Fibroblast of skin of scalp (primary cell): ENCODE measurements at regions not wholly inside any gene's neighbourhood (a gene's known extent, or its start where the extent isn't known, plus 50 kb on each side); places are given as distances from the start of the nearest gene placed in this dataset.
"Not testable (repeated sequence)": the region's sequence is repeated elsewhere in the genome, so short reads cannot be mapped to it uniquely, and the experiment has no call there.

Experiments
- DNase-seq: peaks from one replicate; pipeline ENCODE4 v3.0.0-alpha.2; 2013

DNA sequence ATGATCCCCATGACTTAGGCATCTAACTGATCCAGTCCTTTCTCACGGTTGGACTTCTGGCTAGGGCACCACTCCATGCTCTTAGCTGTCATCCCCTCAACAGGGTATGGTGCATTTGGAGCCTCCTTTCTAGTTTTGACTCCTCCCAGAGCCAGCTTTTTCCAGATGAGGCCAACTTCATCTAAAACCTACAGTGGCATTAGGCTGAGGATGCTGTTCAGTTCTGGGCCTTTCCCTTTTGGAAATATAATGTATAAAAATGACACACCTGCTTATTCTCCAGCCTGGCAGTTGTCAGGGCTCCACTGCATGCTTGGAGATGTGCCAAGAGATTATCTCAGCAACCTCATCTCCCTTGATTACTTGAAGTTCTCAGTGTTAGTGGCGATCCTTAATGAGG is 239.7 kb downstream of the EMP1 start:
- DNase-seq, result no peak

DNA sequence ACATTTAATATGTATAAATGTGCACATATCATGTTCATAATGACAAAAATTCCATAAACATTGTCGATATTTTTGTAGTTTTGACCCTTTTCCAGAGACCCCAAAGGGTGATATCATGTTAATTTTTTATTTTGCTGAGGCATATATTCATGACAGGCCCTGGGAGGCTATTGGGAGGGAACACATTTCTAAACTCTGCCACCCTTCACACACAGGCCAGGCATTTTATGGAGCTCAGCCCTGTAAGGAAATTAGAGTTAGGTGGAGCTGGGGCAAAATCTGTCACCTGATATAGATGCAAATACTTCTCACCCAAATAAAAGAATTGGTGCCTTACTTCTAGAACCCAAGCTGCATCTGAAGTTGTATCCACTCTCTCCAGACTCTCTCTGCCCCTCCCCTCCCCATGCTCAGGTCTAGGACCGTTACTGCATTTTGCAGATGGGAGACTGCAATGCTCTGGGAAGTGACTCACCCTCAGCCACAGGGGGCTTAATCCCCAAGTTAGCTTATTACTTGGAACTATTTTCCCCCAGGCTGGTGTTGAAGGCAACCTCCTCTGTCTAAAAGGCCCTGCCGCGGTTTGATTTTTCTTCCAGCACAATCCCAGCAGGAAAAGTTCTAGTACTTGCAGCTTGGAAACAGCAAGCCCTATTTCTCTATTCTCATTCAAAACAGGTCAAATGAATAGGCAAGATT is 238.9 kb downstream of the EMP1 start:
- DNase-seq, result peak; percentile 84

DNA sequence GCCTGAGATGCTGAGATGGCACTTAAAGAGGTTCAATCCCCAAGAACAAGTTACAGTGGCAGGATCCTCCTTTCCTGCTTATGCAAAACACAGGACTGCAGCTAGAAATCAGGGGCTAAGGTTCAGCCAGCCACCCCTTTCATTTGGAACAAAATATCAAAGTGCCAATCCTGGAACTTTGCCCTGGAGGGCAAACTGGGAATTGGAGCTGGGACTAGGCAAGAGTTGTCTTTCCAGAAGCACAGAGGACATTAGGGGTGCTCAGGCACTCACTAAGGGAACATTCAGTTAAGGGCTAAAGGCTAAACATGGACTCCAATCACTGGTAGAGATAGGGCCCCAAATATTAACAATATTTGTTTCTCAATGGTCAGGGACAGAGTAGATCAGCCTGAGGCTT is 237.2 kb downstream of the EMP1 start:
- DNase-seq, result no peak

- no peak for DNase-seq
These were observed 234.5 kb downstream of the EMP1 start for GRCh38 chr12:13431041-13431440.

DNA sequence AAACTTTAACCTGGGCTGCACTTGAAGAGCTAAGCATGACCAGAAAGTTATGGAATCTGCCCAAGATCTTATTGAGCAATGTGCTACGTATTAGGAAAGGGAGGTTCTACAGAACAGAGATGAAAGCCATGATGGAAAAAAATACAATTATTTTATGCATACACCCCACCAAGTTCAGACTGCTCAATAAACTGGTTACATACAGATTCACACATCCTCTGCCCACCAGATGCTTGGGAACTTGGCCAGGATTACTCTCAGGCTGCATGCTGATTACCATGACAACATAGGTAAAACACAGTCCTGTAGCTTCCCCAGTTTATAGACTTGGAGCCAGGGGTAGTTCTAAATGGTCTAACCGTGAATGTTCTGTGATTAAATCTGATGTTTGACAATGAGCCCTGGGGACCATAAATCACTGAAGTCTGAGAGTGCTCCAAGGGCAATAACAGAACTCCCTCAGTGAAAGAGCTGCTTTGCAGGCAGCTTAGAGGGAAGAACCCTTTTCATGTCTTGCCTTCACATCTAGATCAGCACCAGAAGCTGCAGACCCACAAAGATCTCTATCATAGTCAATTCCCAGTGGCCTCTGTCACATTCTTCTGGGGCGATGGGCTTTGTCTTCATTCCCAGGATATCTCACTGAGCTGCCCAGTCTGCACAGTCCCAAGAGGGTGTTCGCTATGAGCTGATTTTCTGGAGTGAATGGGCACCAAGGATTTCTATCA is 232.2 kb downstream of the EMP1 start:
- DNase-seq, result peak; percentile 49

GRCh38 chr12:13425766-13426165 is 229.2 kb downstream of the EMP1 start:
- peak; percentile 93 for DNase-seq

DNA sequence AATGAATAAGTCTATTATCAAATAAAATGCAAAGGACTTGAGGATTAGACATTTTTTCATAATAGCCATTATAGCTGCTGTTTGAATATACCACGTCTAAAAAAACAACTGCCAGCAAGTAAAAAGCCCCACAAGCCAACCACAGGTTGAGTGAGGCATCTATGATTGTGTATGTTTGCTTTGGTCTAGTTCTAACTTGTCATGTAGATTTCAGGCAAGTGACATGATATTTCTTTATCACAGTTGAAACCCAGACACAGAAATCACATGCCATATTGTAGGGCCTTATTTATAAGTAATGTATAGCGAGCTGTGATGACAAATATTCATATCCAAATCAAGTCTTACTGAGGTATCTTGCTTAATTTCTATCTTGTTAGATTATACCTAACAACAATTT is 225.8 kb downstream of the EMP1 start:
- no peak for DNase-seq

- DNase-seq, result no peak
These were observed 221.0 kb downstream of the EMP1 start for GRCh38 chr12:13417516-13417915.

DNA sequence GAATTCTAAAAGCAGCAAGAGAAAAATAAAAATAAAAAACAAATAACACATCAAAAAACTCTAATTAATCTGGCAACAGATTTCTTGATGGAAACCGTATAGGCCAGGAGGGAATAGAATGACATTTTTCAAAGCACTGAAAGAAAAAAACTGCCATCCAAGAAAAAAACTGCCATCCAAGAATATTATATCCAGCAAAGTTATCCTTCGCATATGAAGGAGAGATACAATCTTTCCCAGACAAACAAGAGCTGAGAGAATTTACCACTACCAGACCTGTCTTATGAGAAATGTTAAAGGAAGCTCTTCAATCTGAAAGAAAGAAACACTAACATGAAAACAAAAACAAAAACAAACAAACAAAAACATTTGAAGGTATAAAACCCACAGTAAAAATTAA is 214.8 kb downstream of the EMP1 start:
- no peak for DNase-seq

DNA sequence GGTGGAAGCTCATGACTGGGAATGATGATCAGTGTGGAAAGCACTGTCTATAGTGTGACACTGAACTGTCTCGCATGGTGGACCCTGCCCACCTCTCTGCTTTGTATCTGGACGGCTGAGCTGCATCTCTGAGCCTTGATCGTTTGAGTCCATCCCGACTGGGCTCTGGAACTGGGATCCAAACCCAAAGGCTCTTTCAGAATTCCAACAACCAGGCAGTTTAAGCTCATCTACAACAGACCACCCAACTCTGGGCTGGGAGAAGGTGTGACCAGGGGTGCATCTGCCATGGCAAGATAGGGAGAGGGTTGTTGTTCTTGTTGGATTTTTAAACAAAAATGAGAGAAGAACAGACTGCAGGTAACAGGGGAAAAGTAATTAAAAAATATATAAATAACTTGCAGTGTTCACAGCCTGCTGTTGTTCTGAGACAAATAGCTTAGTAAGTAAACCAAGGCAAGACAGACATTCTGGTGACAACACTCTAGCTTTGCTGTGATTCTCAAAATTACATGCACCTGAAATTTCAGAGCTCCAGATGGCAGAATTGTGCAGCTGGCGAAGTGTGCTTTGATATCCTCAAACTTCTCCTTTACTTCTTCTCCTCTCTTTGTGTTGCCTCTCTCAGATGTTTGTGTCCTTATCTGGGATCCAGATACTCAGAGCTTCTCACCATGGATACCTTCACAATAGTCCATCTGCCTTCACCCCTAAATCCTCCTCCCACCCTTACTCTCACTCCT is 209.6 kb downstream of the EMP1 start:
- DNase-seq, result no peak

GRCh38 chr12:13404631-13405473 is 208.3 kb downstream of the EMP1 start:
- DNase-seq, result no peak

- no peak for DNase-seq
These were observed 207.6 kb downstream of the EMP1 start for GRCh38 chr12:13404111-13404628.

DNA sequence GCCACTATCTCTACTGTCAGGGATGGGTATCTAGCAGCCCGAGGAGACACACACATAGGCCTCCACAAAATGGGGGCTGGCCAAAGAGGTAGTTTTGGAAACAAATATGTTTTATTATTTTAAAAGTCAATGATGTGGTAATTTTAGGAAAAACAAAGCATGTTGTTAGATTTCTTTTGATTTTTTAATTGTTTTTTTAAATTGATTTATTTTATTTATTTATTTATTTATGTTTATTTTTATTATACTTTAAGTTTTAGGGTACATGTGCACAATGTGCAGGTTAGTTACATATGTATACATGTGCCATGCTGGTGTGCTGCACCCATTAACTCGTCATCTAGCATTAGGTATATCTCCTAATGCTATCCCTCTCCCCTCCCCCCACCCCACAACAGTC is 194.8 kb downstream of the EMP1 start:
- DNase-seq, result not testable (repeated sequence)

DNA sequence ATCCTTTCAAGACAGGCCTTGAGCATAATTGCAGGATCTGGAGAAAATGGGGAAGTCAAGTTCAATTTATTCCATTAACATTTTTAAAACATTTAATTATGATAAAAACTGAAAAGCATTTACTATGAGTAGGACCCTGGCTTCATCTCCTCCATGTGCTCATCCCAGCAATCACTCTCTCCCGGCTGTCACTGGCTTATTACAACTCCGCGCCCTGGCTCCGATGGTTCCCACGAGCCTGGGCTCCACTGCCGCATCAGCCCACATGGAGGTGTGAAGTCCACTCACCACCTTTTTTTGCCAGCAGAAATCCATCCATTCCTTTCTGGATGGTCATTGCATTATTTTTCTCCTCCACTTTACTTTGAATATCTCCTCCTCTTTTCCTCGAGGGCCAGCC is 194.4 kb downstream of the EMP1 start:
- DNase-seq, result no peak

GRCh38 chr12:13390381-13390861 is 193.9 kb downstream of the EMP1 start:
- peak; percentile 18 for DNase-seq

DNA sequence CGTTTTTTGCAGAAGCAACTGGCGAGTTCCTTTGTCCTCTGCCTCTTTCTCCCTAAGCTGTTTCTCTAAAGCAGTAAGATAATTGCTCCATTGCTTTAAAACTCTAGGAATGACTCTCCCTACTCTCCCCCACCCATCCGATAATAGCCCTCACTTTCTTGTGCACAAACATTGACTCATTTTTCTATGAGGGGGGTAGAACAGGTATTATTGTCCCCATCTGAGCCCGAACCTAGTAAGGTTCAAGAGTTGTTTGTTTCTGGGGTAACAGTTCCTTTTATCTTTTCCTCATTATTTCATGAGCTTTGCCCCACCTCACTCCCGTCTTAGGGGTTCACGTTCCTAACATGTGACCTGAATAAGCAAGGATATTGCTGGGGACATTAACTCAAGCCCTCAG is 190.6 kb downstream of the EMP1 start:
- no peak for DNase-seq

DNA sequence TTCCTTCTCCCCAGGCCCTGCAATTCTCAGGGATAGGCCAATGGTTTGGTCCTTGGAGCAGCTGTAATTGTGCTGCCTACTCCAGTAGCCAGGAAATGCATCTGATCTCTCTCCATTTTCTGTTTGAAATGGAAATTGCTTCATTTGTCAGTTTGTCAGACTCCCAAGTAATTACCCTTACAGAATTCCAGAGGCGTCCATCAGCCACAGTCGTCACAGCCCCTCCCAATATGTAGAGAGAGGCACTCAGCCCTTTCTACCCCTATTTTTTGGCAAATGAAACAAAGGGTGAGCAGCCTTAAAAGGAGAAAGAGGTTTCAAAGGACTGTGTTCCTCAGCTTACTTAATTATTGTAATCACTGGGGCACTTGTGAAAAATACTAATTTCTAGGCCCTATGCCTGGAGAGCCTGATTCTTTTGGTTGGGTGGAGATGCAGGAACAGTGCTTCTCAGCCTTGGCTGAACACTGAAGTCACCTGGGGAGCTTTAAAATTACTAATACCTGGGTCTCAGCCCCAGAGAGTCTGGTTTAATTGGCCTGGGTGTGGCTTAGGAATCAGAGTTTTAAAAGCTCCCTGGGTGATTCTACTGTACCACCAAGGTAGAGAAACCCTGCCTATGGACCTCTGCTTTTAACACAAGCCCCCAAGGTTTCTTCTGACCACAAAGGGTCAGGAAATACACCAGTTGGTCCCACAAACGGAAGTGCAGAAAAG is 190.0 kb downstream of the EMP1 start:
- DNase-seq, result no peak

- DNase-seq, result no peak
These were observed 186.9 kb downstream of the EMP1 start for GRCh38 chr12:13383379-13383778.

DNA sequence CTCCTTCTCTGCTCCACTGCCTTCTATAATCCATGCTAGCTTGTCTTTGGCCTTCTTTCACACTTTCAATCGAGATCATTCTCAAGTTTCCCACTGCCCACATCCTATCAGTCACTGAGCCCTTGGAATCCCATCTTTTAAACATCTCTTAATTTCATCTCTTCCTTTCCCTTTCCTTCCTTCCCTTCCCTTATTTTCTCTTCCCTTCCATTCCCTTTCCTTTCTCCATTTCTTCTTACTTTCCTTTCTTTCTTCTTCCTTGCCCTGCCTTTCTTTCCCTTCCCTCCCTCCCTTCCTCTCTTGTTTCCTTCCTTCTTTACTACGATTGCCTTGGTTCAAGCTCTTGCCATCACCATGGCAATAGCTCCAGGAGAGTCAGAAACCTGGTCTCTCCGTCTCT is 183.8 kb downstream of the EMP1 start:
- DNase-seq, result no peak

DNA sequence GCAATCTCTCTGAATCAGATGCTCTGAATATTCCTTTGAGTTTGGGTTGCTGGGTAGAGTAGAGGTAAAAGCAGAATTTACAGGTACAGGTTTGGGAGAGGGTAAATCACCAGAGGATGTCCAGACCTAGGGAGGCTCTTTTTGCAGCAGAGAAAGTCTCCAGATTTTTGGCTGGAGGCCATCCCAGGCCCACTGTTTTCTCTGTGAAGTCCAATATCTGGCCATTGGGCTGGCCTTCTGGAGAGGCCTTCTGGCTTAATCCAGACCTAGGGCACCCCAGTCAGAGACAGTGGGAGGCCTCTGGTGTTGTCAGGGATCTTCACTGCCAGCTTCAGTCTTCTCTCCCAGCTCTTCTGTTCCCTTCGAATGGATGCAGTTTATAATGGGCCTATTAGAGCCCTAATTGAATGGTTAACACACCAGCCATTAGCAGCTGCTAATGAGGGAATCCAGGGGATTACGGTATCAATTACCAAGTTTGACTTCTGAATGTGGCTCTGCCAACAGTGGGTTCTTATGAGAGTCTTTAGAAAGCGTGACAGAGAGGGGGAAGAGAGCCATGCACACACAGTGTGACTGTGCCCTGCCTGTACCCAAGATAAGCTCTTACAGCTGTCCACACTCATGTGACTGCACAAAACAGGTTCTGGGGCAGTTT is 183.1 kb downstream of the EMP1 start:
- no peak for DNase-seq

DNA sequence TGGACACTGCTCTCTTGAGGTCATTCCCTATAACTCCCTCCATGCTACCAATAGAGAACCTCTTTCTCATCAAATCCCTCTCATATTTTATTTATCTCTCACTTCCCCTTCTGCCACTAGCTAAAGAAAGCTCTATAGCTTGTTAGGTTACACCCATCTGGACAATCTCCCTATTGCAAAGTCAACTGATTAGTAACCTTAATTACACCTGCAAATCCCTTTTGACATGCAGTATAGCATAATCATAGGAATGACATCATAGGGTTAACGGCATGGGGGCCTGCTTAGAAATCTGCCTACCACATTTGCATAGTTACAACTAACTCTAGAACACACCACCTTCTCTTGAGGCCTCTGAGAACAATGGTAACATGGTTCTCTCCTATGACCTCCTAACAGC is 181.2 kb downstream of the EMP1 start:
- DNase-seq, result no peak
